ENCODE measurements at regions not wholly inside any gene's neighbourhood (a gene's known extent, or its start where the extent isn't known, plus 50 kb on each side); places are given as distances from the start of the nearest gene placed in this dataset.
"Not testable (repeated sequence)": the region's sequence is repeated elsewhere in the genome, so short reads cannot be mapped to it uniquely, and the experiment has no call there.

- TF ChIP-seq POLR2A, CTCF (IDR thresholded peaks at IDR 0.05): not testable (repeated sequence)
Observed at GRCh38 chr18:14967246-14967645, 219.3 kb downstream of the ANKRD30B start.

Measured in Peyer's patch (tissue), 4 donors.